ENCODE measurements at regions not wholly inside any gene's neighbourhood (a gene's known extent, or its start where the extent isn't known, plus 50 kb on each side); places are given as distances from the start of the nearest gene placed in this dataset.

- peaks cover 7% of the 10 kb centered on the region for H3K27me3 Mint-ChIP-seq (ENCODE audit: low read depth)
- no peak for DNase-seq
- H3K27ac Mint-ChIP-seq: no peak overlapping the region
- no peak overlapping the region for H3K4me3 Mint-ChIP-seq
- peaks cover 1% of the 10 kb centered on the region in 2 donors for H3K9me3 Mint-ChIP-seq
- H3K36me3 Mint-ChIP-seq (ENCODE audit: insufficient read depth in 2 of 2): no peaks in the 10 kb centered on the region
- H3K4me1 Mint-ChIP-seq (ENCODE audit: low read depth): no peaks in the 10 kb centered on the region
- no peak for ATAC-seq (replicated peaks in 1 of 2)
These were observed 55.2 kb upstream of the PALMD start for GRCh38 chr1:99590578-99591209.

DNA sequence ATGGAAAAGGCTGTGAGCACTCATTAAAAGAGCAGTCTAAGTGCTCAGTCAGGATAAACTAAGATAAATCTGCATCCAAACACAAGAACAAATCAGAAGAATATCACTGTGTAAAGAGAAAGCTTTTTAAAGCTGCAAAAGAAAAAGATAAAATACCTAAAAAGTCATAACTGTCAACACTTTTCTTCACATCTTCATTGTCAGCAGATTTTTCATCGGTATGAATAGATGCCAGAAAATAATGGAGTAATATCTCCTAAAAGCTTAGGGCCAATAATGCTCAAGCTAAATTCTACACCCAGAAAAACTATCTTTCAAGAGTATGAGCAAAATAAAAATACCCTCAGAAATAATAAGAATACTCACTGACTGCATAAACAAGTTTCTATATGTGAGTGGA, 54.0 kb upstream of the PALMD start:
- peaks cover 1% of the 10 kb centered on the region in 2 donors for H3K9me3 Mint-ChIP-seq
- DNase-seq: no peak
- H3K4me1 Mint-ChIP-seq (ENCODE audit: low read depth): no peaks in the 10 kb centered on the region
- ATAC-seq (replicated peaks in 1 of 2): no peak
- no peak overlapping the region for H3K4me3 Mint-ChIP-seq
- no peak overlapping the region for H3K27ac Mint-ChIP-seq
- H3K36me3 Mint-ChIP-seq (ENCODE audit: insufficient read depth in 2 of 2): no peaks in the 10 kb centered on the region
- peaks cover 7% of the 10 kb centered on the region for H3K27me3 Mint-ChIP-seq (ENCODE audit: low read depth)

- DNase-seq: no peak
- H3K27ac Mint-ChIP-seq: no peak overlapping the region
- H3K4me1 Mint-ChIP-seq (ENCODE audit: low read depth): no peaks in the 10 kb centered on the region
- H3K36me3 Mint-ChIP-seq (ENCODE audit: insufficient read depth in 2 of 2): no peaks in the 10 kb centered on the region
- no peak overlapping the region for H3K4me3 Mint-ChIP-seq
- peaks cover 0 to 1% of the 10 kb centered on the region in 2 donors for H3K9me3 Mint-ChIP-seq
- ATAC-seq (replicated peaks in 1 of 2): no peak
- peaks cover 7% of the 10 kb centered on the region for H3K27me3 Mint-ChIP-seq (ENCODE audit: low read depth)
These were observed 51.7 kb upstream of the PALMD start for GRCh38 chr1:99594205-99594604.

- Mint-ChIP-seq H3K4me1 (ENCODE audit: low read depth) (no peaks in the 10 kb centered on the region), H3K9me3 (peaks cover 0 to 1% of the 10 kb centered on the region in 2 donors), H3K36me3 (ENCODE audit: insufficient read depth in 2 of 2) (no peaks in the 10 kb centered on the region), H3K27me3 (ENCODE audit: low read depth) (peaks cover 7% of the 10 kb centered on the region), H3K4me3 (no peak overlapping the region), H3K27ac (no peak overlapping the region)
- no peak for ATAC-seq (replicated peaks in 1 of 2)
- no peak for DNase-seq
These were observed 50.9 kb upstream of the PALMD start for GRCh38 chr1:99595041-99595440.

- Mint-ChIP-seq H3K27ac (no peak overlapping the region), H3K27me3 (ENCODE audit: low read depth) (peaks cover 7% of the 10 kb centered on the region), H3K9me3 (peaks cover 0 to 1% of the 10 kb centered on the region in 2 donors), H3K36me3 (ENCODE audit: insufficient read depth in 2 of 2) (no peaks in the 10 kb centered on the region), H3K4me1 (ENCODE audit: low read depth) (no peaks in the 10 kb centered on the region), H3K4me3 (no peak overlapping the region)
- DNase-seq: no peak
- no peak for ATAC-seq (replicated peaks in 1 of 2)
These were observed 50.5 kb upstream of the PALMD start for GRCh38 chr1:99595441-99595840.
